GM23338 (cell line): ENCODE measurements at regions not wholly inside any gene's neighbourhood (a gene's known extent, or its start where the extent isn't known, plus 50 kb on each side); places are given as distances from the start of the nearest gene placed in this dataset.
A peak's percentile ranks its signal among the peaks of the same experiment; 100 is the strongest.

Source experiments
- ATAC-seq: fragments of 200-7000 bp; cut with Tn5 transposase; 3 replicates; pipeline ENCODE4 v1.9.1; 2020
- DNase-seq: peaks from one replicate; pipeline ENCODE4 v3.0.0-alpha.2; 2015; ENCODE audit warnings: low spot score
- H2AFZ ChIP-seq: fragments of 200-600 bp; sonication (generic); 2 replicates; pipeline ENCODE4 v1.8.0; 2016; ENCODE audit warnings: antibody characterized with exemption, mild to moderate bottlenecking, moderate library complexity
- H3F3A ChIP-seq: fragments of 200-600 bp; sonication (generic); replicated peaks from 2 replicates; pipeline ENCODE4 v1.8.0; 2017; ENCODE audit warnings: antibody characterized with exemption, mixed run types, low read depth
- H3K27ac ChIP-seq: fragments of 200-600 bp; sonication (generic); 2 replicates; pipeline ENCODE4 v1.6.1; 2016; ENCODE audit warnings: low read depth
- H3K27me3 ChIP-seq: fragments of 200-600 bp; sonication (generic); 2 replicates; pipeline ENCODE4 v1.8.0; 2016; ENCODE audit warnings: mild to moderate bottlenecking, mixed run types, moderate library complexity; ENCODE audit not compliant: insufficient read depth
- H3K36me3 ChIP-seq: fragments of 200-600 bp; sonication (generic); 2 replicates; pipeline ENCODE4 v1.8.0; 2016; ENCODE audit warnings: mild to moderate bottlenecking; ENCODE audit not compliant: insufficient read depth
- H3K4me1 ChIP-seq: fragments of 200-600 bp; sonication (generic); 2 replicates; pipeline ENCODE4 v1.8.0; 2016; ENCODE audit warnings: mild to moderate bottlenecking, moderate library complexity; ENCODE audit not compliant: insufficient read depth
- H3K4me2 ChIP-seq: fragments of 200-600 bp; sonication (generic); 2 replicates; pipeline ENCODE4 v1.7.1; 2017; ENCODE audit warnings: mixed run types
- H3K4me3 ChIP-seq: fragments of 200-600 bp; sonication (generic); 2 replicates; pipeline ENCODE4 v1.6.1; 2016; ENCODE audit warnings: mixed run types
- H3K79me2 ChIP-seq: fragments of 200-600 bp; sonication (generic); replicated peaks from 2 replicates; pipeline ENCODE4 v1.8.0; 2017; ENCODE audit warnings: mild to moderate bottlenecking; ENCODE audit not compliant: insufficient read depth
- H3K9me2 ChIP-seq: fragments of 200-600 bp; sonication (generic); 2 replicates; pipeline ENCODE4 v1.8.0; 2017; ENCODE audit not compliant: insufficient read depth
- H4K20me1 ChIP-seq: fragments of 200-600 bp; sonication (generic); replicated peaks from 2 replicates; pipeline ENCODE4 v1.8.0; 2017; ENCODE audit warnings: mild to moderate bottlenecking; ENCODE audit not compliant: insufficient read depth
- H3K27ac Mint-ChIP-seq: 2 replicates; pipeline ENCODE4 v1.8.0; 2020; ENCODE audit warnings: inconsistent platforms, mild to moderate bottlenecking, moderate library complexity, mixed read lengths
- H3K27me3 Mint-ChIP-seq: 3 replicates; pipeline ENCODE4 v1.8.0; 2022; ENCODE audit warnings: low read depth, mild to moderate bottlenecking, moderate library complexity, mixed read lengths, inconsistent platforms; ENCODE audit not compliant: insufficient read depth, poor library complexity
- H3K36me3 Mint-ChIP-seq: 3 replicates; pipeline ENCODE4 v1.8.0; 2021; ENCODE audit warnings: low read depth, mild to moderate bottlenecking, inconsistent platforms, moderate library complexity, mixed read lengths
- H3K4me1 Mint-ChIP-seq: 3 replicates; pipeline ENCODE4 v1.8.0; 2020; ENCODE audit warnings: mild to moderate bottlenecking, inconsistent platforms, mixed read lengths
- H3K4me3 Mint-ChIP-seq: 3 replicates; pipeline ENCODE4 v1.8.0; 2021; ENCODE audit warnings: moderate library complexity, mild to moderate bottlenecking, inconsistent platforms, mixed read lengths
- H3K9me3 Mint-ChIP-seq: 3 replicates; pipeline ENCODE4 v1.8.0; 2020; ENCODE audit warnings: moderate library complexity, mild to moderate bottlenecking, inconsistent platforms, mixed read lengths
- CREB1 ChIP-seq: fragments of 250-450 bp; sonication (Bioruptor Pico); IDR thresholded peaks from 2 replicates; pipeline ENCODE4 v1.5.0; 2020; ENCODE audit warnings: low read depth, mild to moderate bottlenecking, moderate library complexity
- ETS1 ChIP-seq: IDR thresholded peaks from 2 replicates; pipeline ENCODE4 v1.6.1; 2016; ENCODE audit warnings: antibody characterized with exemption
- EZH2phosphoT487 ChIP-seq: fragments of 200-600 bp; sonication (generic); IDR thresholded peaks from one replicate; pipeline ENCODE4 v1.8.1; 2018; ENCODE audit warnings: antibody characterized with exemption; ENCODE audit not compliant: unreplicated experiment
- JUNB ChIP-seq: IDR thresholded peaks from one replicate; pipeline ENCODE4 v1.6.1; 2016; ENCODE audit warnings: antibody characterized with exemption; ENCODE audit not compliant: unreplicated experiment
- POLR2AphosphoS5 ChIP-seq: IDR thresholded peaks from 2 replicates; pipeline ENCODE4 v1.6.1; 2016; ENCODE audit warnings: antibody characterized with exemption, low read depth
- REST ChIP-seq: IDR thresholded peaks from one replicate; pipeline ENCODE4 v1.6.1; 2018; ENCODE audit warnings: antibody characterized with exemption; ENCODE audit not compliant: unreplicated experiment
- ZNF114 ChIP-seq: fragments of 250-450 bp; sonication (Bioruptor Pico); IDR thresholded peaks from 2 replicates; pipeline ENCODE4 v1.5.0; 2020; ENCODE audit warnings: mild to moderate bottlenecking, moderate library complexity
- ZNF331 ChIP-seq: fragments of 250-450 bp; sonication (Bioruptor Pico); IDR thresholded peaks from 2 replicates; pipeline ENCODE4 v1.5.0; 2020; ENCODE audit warnings: low read depth, mild to moderate bottlenecking, moderate library complexity
- ZNF462 ChIP-seq: fragments of 250-450 bp; sonication (Bioruptor Pico); IDR thresholded peaks from 2 replicates; pipeline ENCODE4 v1.5.0; 2020; ENCODE audit warnings: mild to moderate bottlenecking, moderate library complexity

- H3K9me2 ChIP-seq: peaks cover 11% of the 10 kb centered on the region
- Mint-ChIP-seq H3K27me3 (peaks cover 4% of the 10 kb centered on the region), H3K4me3 (no peak overlapping the region), H3K36me3 (peaks cover 10% of the 10 kb centered on the region), H3K27ac (no peak overlapping the region), H3K9me3 (peaks cover 21% of the 10 kb centered on the region), H3K4me1 (peaks cover 3% of the 10 kb centered on the region; the same call in 2 of the 3 replicates)
- 0 out of 2 replicates have a peak, but pooled peaks cover 5% of the 10 kb centered on the region for H3K4me1 ChIP-seq
- no peaks in the 10 kb centered on the region for H3K27me3 ChIP-seq
- no peak overlapping the region for H2AFZ ChIP-seq
- H3K4me3 ChIP-seq: no peak overlapping the region
- no peaks in the 10 kb centered on the region for H3F3A ChIP-seq
- H3K79me2 ChIP-seq: no peaks in the 10 kb centered on the region
- no peak for TF ChIP-seq ZNF114 (CRISPR knock-in tag)
- no peak for TF ChIP-seq ETS1
- TF ChIP-seq CREB1 (CRISPR knock-in tag): no peak
- TF ChIP-seq ZNF331 (CRISPR knock-in tag): no peak
- TF ChIP-seq JUNB: no peak
- H3K4me2 ChIP-seq: no peak overlapping the region
- no peak for DNase-seq
- no peaks in the 10 kb centered on the region for H4K20me1 ChIP-seq
- peaks cover 10% of the 10 kb centered on the region; the same call in 1 of the 2 replicates for H3K36me3 ChIP-seq
- H3K27ac ChIP-seq: no peak overlapping the region
- no peak for ATAC-seq
These were observed 183.8 kb downstream of the SNX19 start for GRCh38 chr11:130732476-130732875.

- Histone ChIP-seq H3K4me2 (no peak overlapping the region), H3K9me2 (peaks cover 14% of the 10 kb centered on the region), H3K36me3 (peaks cover 4% of the 10 kb centered on the region; the same call in 1 of the 2 replicates), H3K4me1 (0 out of 2 replicates have a peak, but pooled peaks cover 6% of the 10 kb centered on the region), H3K79me2 (no peaks in the 10 kb centered on the region), H3K4me3 (no peak overlapping the region), H3K27ac (no peak overlapping the region), H3K27me3 (no peaks in the 10 kb centered on the region), H2AFZ (peak overlapping the region; percentile 64; the same call in 1 of the 2 replicates), H3F3A (no peaks in the 10 kb centered on the region), H4K20me1 (no peaks in the 10 kb centered on the region)
- H3K4me3 Mint-ChIP-seq: no peak overlapping the region
- peaks cover 8% of the 10 kb centered on the region; the same call in 2 of the 3 replicates for H3K4me1 Mint-ChIP-seq
- H3K27me3 Mint-ChIP-seq: peaks cover 2% of the 10 kb centered on the region
- no peak for ATAC-seq
- no peak for DNase-seq
- peaks cover 7% of the 10 kb centered on the region; the same call in 2 of the 3 replicates for H3K36me3 Mint-ChIP-seq
- H3K27ac Mint-ChIP-seq: no peak overlapping the region
- peaks cover 15% of the 10 kb centered on the region for H3K9me3 Mint-ChIP-seq
- TF ChIP-seq REST (no peak), ZNF462 (CRISPR knock-in tag) (no peak), EZH2phosphoT487 (no peak), POLR2AphosphoS5 (no peak), CREB1 (CRISPR knock-in tag) (no peak)
These were observed 179.0 kb downstream of the SNX19 start for GRCh38 chr11:130737041-130737830.
